Activated T-cell treated with anti-CD3 and anti-CD28 coated beads, Interleukin-2, amount 50 U/mL, for 48 hours (primary cell): ENCODE measurements at regions not wholly inside any gene's neighbourhood (a gene's known extent, or its start where the extent isn't known, plus 50 kb on each side); places are given as distances from the start of the nearest gene placed in this dataset.
"Not testable (repeated sequence)": the region's sequence is repeated elsewhere in the genome, so short reads cannot be mapped to it uniquely, and the experiment has no call there.

Experiments used
- DNase-seq, 2 experiments: peaks; one replicate each; pipeline ENCODE4 v3.0.0-alpha.2; 2020

GRCh38 chr7:34207810-34208209 lies 302.5 kb downstream of the BMPER start:
- DNase-seq: no peak

GRCh38 chr7:34208878-34209621 lies 303.7 kb downstream of the BMPER start:
- DNase-seq: no peak

- DNase-seq: no peak
Observed at GRCh38 chr7:34211018-34211417, 305.7 kb downstream of the BMPER start.

DNA sequence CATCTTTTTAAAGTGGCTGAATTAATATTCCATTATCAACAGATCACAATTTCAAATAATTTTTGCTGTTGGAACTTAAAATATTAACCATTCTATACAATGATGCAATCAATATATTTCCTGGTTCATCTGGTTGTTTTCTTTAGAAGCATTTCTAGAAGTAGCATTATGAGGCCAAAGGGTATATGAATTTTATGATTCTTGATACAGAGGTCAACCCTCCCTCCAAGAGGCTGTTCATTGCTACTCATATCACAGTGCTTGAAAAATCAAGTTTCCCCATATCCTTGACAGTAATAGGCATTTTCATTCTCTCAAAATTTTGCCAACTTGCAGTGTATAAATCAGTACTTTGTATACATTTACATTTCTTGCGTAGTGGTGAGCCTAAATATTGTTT lies 312.6 kb downstream of the BMPER start:
- no peak for DNase-seq

GRCh38 chr7:34219153-34219718 lies 313.9 kb downstream of the BMPER start:
- DNase-seq: no peak

DNA sequence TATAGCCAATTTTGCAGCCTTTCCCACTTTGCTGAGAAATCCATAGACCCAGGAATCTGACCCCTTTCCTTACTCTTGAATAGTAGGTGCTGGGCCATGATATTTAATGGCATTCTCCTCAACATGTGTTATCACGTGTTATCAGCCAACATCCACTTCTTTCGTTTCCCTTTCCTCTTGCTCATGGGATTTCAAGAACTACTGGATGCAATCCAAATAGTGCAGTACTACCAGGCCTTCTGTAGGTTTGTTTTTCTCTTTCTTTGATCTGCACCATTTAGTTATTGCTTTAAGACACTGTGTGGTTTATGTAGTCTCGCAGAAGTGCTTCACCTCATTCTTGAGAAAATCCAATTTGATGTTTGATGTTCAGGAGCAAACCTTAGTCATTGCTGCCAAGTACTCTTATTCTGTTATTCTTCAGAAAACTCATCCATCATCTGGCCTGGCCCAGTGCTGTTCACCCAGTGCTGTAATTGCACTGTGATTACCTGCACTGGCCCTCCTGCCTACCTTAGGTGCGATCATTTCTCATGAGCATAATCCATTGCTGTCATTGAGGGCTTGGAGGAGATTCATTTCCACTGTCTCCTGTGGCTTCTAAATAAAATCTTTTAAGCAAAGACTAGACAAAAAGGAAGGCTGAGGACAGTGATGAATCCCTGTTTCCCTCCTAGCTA lies 315.3 kb downstream of the BMPER start:
- DNase-seq: no peak

GRCh38 chr7:34222316-34222715 lies 317.0 kb downstream of the BMPER start:
- DNase-seq: no peak

GRCh38 chr7:34222722-34223121 lies 317.4 kb downstream of the BMPER start:
- DNase-seq: no peak

- DNase-seq: no peak
Observed at GRCh38 chr7:34224281-34224680, 318.9 kb downstream of the BMPER start.

GRCh38 chr7:34225193-34225592 lies 319.9 kb downstream of the BMPER start:
- no peak for DNase-seq

DNA sequence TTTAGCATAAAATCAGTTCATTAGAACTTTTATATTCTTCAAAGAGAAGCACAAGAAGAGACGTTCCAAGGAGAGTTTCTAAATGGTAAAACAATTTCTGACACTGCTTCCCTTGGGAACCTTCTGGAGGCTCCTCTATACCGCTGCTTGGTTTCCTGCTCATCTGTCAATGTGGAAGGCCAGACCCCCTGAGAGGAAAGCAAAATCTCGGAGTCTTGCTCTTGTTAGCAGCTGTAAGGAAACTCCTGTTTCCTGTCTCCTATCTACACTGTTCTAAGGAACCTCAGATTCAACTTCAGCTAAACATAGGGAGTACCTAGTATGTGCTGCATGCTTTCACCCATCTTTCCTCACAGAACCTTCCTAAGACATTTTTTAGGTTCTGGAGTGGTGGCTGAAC lies 322.2 kb downstream of the BMPER start:
- DNase-seq: no peak

DNA sequence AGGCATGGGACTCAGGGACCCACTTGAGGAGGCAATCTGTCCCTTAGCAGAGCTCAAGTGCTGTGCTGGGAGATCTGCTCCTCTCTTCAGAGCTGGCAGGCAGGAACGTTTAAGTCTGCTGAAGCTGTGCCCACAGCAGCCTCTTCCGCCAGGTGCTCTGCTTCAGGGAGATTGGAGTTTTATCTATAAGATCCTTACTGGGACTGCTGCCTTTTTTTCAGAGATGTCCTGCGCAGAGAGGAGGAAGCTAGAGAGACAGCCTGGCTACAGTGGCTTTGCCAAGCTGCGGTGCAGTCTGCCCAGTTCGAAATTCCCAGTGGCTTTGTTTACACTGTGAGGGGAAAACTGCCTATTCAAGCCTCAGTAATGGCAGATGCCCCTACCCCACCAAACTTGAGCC lies 329.8 kb downstream of the BMPER start:
- DNase-seq: not testable (repeated sequence)

DNA sequence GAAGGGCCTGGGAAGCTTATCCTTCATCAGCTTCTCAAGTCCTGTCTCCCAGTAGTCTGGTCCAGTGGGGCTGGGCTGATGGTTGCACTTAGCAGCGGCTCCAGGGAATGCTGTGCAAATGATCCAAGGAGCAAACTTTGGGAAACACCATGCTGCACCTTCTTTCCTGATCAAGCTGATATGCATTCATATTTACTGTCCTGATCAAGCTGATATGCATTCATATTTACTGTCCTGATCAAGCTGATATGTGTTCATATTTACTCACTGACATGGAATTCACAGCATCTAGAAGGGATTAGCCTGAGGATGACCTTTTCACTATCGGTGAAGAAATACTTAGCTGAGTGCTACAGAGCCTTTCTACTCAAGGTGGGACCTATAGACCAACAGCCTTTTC lies 330.7 kb downstream of the BMPER start:
- DNase-seq: no peak

DNA sequence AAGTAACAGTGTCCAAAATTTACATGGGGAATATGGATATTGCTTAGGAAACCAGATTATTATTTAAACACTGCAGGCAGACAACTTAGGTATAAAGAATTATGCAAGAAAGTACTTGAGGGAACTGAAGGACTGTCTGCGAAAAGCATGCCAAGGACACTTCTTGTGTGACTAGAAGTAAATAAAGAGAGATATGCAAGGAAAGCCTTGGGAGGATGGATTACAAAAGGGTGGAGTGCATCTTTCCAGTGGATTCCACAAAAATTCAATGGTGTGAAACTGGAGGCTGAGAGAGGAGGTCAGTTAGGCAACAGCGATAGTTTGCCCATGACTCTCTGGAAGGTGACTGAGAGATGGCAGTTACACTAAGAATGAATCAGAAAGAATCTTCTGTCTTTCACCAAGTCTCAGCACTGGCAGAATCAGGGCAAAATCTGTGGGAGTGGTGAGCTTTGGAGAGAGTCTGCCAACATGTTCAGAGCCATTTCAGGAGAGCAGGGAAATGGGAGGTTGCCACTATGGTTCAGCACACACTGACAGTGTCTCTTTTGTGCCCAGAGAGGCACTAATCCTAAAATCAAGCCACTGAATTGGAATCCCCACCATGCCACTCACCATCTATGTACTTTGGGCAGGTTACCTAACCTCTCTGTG lies 331.6 kb downstream of the BMPER start:
- no peak for DNase-seq

- DNase-seq: no peak
Observed at GRCh38 chr7:34237493-34237849, 332.1 kb downstream of the BMPER start.

DNA sequence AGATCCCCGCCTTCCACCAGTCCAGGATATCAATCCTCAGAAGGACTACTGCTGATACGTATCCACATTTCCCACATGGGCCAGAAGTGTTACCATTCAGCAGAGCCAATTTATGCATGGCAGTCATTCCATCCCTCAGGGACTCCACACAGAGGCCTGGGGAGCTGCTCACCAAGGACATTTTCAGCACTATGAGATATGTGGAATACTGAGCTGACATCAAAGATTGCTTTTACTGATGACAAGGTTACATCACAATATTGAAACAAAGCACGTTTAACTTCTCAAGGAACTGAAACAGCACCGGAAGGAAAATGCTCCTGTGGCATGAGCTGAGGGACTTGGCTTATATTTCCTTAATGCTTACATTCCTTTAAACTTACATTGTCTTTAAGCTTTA lies 335.1 kb downstream of the BMPER start:
- DNase-seq: no peak

- DNase-seq: no peak
Observed at GRCh38 chr7:34242391-34242790, 337.1 kb downstream of the BMPER start.

- DNase-seq: no peak
Observed at GRCh38 chr7:34245246-34245645, 339.9 kb downstream of the BMPER start.

DNA sequence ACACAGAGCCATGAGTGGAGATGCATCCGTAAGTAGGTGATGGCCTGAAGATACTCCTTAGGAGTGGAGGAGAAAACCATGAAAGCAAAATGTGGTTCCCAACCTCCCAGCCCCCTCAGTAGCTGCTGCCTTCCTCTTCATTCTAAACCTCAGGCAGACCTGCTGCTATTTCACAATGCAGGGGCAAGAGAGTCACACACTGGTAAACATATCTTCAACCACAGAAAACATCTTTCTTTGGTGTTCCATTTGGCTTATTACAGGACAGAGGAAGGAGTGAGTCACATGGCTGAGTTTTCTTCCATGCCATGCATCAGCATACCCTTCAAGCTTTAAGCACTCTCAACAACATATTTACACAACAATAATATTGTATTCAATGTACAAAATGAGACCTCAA lies 342.1 kb downstream of the BMPER start:
- DNase-seq: no peak

GRCh38 chr7:34249192-34249591 lies 343.9 kb downstream of the BMPER start:
- DNase-seq: no peak

GRCh38 chr7:34260279-34260678 lies 354.9 kb downstream of the BMPER start:
- no peak for DNase-seq

DNA sequence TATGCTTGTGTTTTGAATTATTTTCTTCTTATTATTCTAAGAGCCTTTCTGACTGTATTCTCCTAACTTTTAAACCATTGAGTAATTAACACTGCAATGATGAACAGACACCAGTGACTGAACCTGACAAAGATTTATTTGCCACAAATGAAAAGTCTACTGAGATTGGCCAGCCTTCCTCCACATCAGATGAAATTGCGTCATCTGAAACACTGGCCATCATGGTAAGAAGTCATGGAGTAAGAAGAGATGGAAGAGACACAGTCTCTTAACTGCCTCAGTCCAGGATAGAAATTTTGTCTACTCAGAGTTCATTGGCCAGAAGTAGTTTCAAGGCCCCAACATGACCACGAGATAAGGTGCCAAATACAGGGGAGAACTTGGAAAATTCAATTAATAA lies 357.8 kb downstream of the BMPER start:
- no peak for DNase-seq

DNA sequence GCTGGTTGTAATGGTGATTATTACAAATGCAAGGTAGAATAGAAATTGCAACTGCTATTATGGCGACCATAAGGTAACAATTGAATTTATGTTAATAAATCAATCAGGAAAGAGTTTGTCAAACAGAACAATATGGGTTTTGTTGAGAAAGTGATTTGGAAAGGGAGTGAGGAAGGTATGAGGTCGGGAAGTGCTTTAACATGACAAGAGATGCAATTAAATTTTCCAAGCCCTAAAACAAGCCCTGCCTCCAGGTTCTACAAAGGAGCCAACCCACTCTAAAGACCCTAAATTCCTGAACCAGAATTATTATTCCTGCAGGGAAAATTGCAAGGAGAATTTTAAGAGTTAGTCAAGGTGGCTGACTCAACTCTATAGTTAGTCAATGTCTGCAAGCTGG lies 363.7 kb downstream of the BMPER start:
- no peak for DNase-seq

GRCh38 chr7:34275624-34276023 lies 370.3 kb downstream of the BMPER start:
- DNase-seq: no peak
